ENCODE measurements at regions not wholly inside any gene's neighbourhood (a gene's known extent, or its start where the extent isn't known, plus 50 kb on each side); places are given as distances from the start of the nearest gene placed in this dataset.

GRCh38 chr20:40738976-40739375 is 49.9 kb upstream of the MAFB start:
- DNase-seq (ENCODE audit: low read depth): no peak

GRCh38 chr20:40739841-40740240 is 50.8 kb upstream of the MAFB start:
- DNase-seq (ENCODE audit: low read depth): no peak

- DNase-seq (ENCODE audit: low read depth): no peak
Observed at GRCh38 chr20:40741507-40742106, 52.6 kb upstream of the MAFB start.

- DNase-seq (ENCODE audit: low read depth): no peak
Observed at GRCh38 chr20:40743141-40743775, 54.2 kb upstream of the MAFB start.

GRCh38 chr20:40744072-40744817 is 55.2 kb upstream of the MAFB start:
- DNase-seq (ENCODE audit: low read depth): no peak

- DNase-seq (ENCODE audit: low read depth): no peak
Observed at GRCh38 chr20:40744818-40745175, 55.8 kb upstream of the MAFB start.

GRCh38 chr20:40746251-40746650 is 57.2 kb upstream of the MAFB start:
- DNase-seq (ENCODE audit: low read depth): no peak

GRCh38 chr20:40748182-40748581 is 59.1 kb upstream of the MAFB start:
- DNase-seq (ENCODE audit: low read depth): no peak

GRCh38 chr20:40749985-40750506 is 61.0 kb upstream of the MAFB start:
- DNase-seq (ENCODE audit: low read depth): no peak

- no peak for DNase-seq (ENCODE audit: low read depth)
Observed at GRCh38 chr20:40750541-40751035, 61.6 kb upstream of the MAFB start.

GRCh38 chr20:40753472-40753871 is 64.4 kb upstream of the MAFB start:
- DNase-seq (ENCODE audit: low read depth): no peak

- no peak for DNase-seq (ENCODE audit: low read depth)
Observed at GRCh38 chr20:40754339-40754943, 65.4 kb upstream of the MAFB start.

GRCh38 chr20:40757087-40757486 is 68.1 kb upstream of the MAFB start:
- DNase-seq (ENCODE audit: low read depth): no peak

- DNase-seq (ENCODE audit: low read depth): no peak
Observed at GRCh38 chr20:40758790-40759189, 69.8 kb upstream of the MAFB start.

GRCh38 chr20:40760399-40760798 is 71.4 kb upstream of the MAFB start:
- DNase-seq (ENCODE audit: low read depth): no peak

- DNase-seq (ENCODE audit: low read depth): no peak
Observed at GRCh38 chr20:40763646-40764295, 74.7 kb upstream of the MAFB start.

- no peak for DNase-seq (ENCODE audit: low read depth)
Observed at GRCh38 chr20:40765814-40766480, 76.9 kb upstream of the MAFB start.

- no peak for DNase-seq (ENCODE audit: low read depth)
Observed at GRCh38 chr20:40766790-40767614, 78.0 kb upstream of the MAFB start.

GRCh38 chr20:40767615-40767924 is 78.5 kb upstream of the MAFB start:
- no peak for DNase-seq (ENCODE audit: low read depth)

GRCh38 chr20:40768105-40768504 is 79.1 kb upstream of the MAFB start:
- no peak for DNase-seq (ENCODE audit: low read depth)

Measured in HS-5 (cell line).